Endothelial cell of umbilical vein (primary cell): ENCODE measurements at regions not wholly inside any gene's neighbourhood (a gene's known extent, or its start where the extent isn't known, plus 50 kb on each side); places are given as distances from the start of the nearest gene placed in this dataset.

Experiments
- BruUV-seq: library from RNA; stranded (reverse); fragments of 400-500 nt; replicated peaks from 2 replicates; lab custom pipeline; 2021; lab: Mats Ljungman, UMichigan
- CTCF ChIA-PET: fragments of 300-600, 350-600 bp; sonication (Branson Sonifier 250); formaldehyde crosslinking; loops from one replicate; lab custom pipeline; 2021; ENCODE audit warnings: antibody characterized with exemption, inconsistent platforms; lab: Charles Lee
- POLR2A ChIA-PET: fragments of 300-600, 350-600 bp; sonication (Branson Sonifier 250); formaldehyde crosslinking; loops from one replicate; lab custom pipeline; 2021; ENCODE audit warnings: antibody characterized with exemption, inconsistent platforms; lab: Charles Lee
- DNase-seq: peaks from one replicate; pipeline ENCODE4 v3.0.0-alpha.2; 2011; ENCODE audit warnings: low read depth, low spot score
- FAIRE-seq: peaks from 2 replicates; lab custom pipeline; 2011; peaks lifted over from hg19 to GRCh38; lab: Jason Lieb, UNC
- H2AFZ ChIP-seq: 2 replicates; pipeline ENCODE4 v1.6.0; 2012; ENCODE audit warnings: low read depth, low read length, control low read depth, inconsistent platforms
- H3K27ac ChIP-seq: 2 replicates; pipeline ENCODE4 v1.5.1; 2011; ENCODE audit warnings: low read depth, mild to moderate bottlenecking, control low read depth, low read length, moderate library complexity; ENCODE audit not compliant: insufficient read depth
- H3K27me3 ChIP-seq, 2 experiments: 2 replicates each; pipeline versions ENCODE4 v1.6.0 to v1.6.1; 2011; ENCODE audit warnings: low read length in 2 of 2, mixed read lengths in 1 of 2; ENCODE audit not compliant: control insufficient read depth in 2 of 2, insufficient read depth in 2 of 2
- H3K36me3 ChIP-seq, 2 experiments: 2 replicates in 1 of 2; 3 replicates in 1 of 2; pipeline ENCODE4 v1.5.1; 2011; ENCODE audit warnings: low read length in 2 of 2, mild to moderate bottlenecking in 1 of 2, moderate library complexity in 1 of 2; ENCODE audit not compliant: control insufficient read depth in 2 of 2, insufficient read depth in 2 of 2; ENCODE audit errors: extremely low read depth in 1 of 2
- H3K4me1 ChIP-seq: 3 replicates; pipeline ENCODE4 v1.5.1; 2011; ENCODE audit warnings: mild to moderate bottlenecking, low read length; ENCODE audit not compliant: control insufficient read depth, insufficient read depth; ENCODE audit errors: extremely low read depth
- H3K4me2 ChIP-seq: 2 replicates; pipeline ENCODE4 v1.6.1; 2011; ENCODE audit warnings: low read length, control low read depth, mixed read lengths; ENCODE audit not compliant: insufficient read depth
- H3K4me3 ChIP-seq, 3 experiments: fragments of 200-600 bp in 1 of 3; sonication (generic), shearing (Covaris generic) in 1 of 3; replicated peaks in 1 of 3; 2 replicates each; pipeline ENCODE4 v1.5.1; 2011 to 2016; ENCODE audit warnings: control low read depth in 3 of 3, low read length in 3 of 3, mild to moderate bottlenecking in 2 of 3, inconsistent platforms in 1 of 3, low read depth in 1 of 3, moderate library complexity in 1 of 3; ENCODE audit not compliant: insufficient read depth in 1 of 3
- H3K79me2 ChIP-seq: 2 replicates; pipeline ENCODE4 v1.6.0; 2012; ENCODE audit warnings: low read length, inconsistent platforms; ENCODE audit not compliant: control insufficient read depth, insufficient read depth
- H3K9ac ChIP-seq: replicated peaks from 2 replicates; pipeline ENCODE3; 2011; ENCODE audit warnings: low read length, control low read depth; ENCODE audit not compliant: insufficient read depth; ENCODE audit errors: extremely low read depth
- H3K9me1 ChIP-seq: replicated peaks from 3 replicates; pipeline ENCODE4 v1.6.0; 2011; ENCODE audit warnings: mild to moderate bottlenecking, low read length; ENCODE audit not compliant: control insufficient read depth, insufficient read depth; ENCODE audit errors: extremely low read depth
- H3K9me3 ChIP-seq: replicated peaks from 2 replicates; pipeline ENCODE4 v1.5.1; 2012; ENCODE audit warnings: low read length, inconsistent platforms; ENCODE audit not compliant: control insufficient read depth, insufficient read depth
- H4K20me1 ChIP-seq: replicated peaks from 2 replicates; pipeline ENCODE3; 2011; ENCODE audit warnings: mild to moderate bottlenecking, low read length; ENCODE audit not compliant: control insufficient read depth, insufficient read depth; ENCODE audit errors: extremely low read depth
- CTCF ChIP-seq, 2 donors: IDR thresholded peaks; 1 replicate in 1 of 2; 2 replicates in 1 of 2; pipeline ENCODE4 v1.5.1; 2011; ENCODE audit warnings: low read length in 2 of 2, mild to moderate bottlenecking in 2 of 2, moderate library complexity in 2 of 2, control low read depth in 1 of 2, inconsistent platforms in 1 of 2, low read depth in 1 of 2; ENCODE audit not compliant: insufficient read depth in 1 of 2; ENCODE audit errors: extremely low read depth in 1 of 2
- EZH2 ChIP-seq: IDR thresholded peaks from 2 replicates; pipeline ENCODE4 v1.6.1; 2012; ENCODE audit warnings: borderline replicate concordance, low read depth, mild to moderate bottlenecking, moderate library complexity, low read length, inconsistent platforms; ENCODE audit not compliant: severe bottlenecking
- FOS ChIP-seq: IDR thresholded peaks from 2 replicates; pipeline ENCODE4 v1.6.1; 2011; ENCODE audit warnings: mild to moderate bottlenecking, low read length, moderate library complexity, borderline replicate concordance; ENCODE audit not compliant: insufficient read depth
- GATA2 ChIP-seq: IDR thresholded peaks from 2 replicates; pipeline ENCODE4 v1.7.0; 2011; ENCODE audit warnings: low read depth, mild to moderate bottlenecking, moderate library complexity, mixed read lengths, low read length; ENCODE audit not compliant: insufficient read length, insufficient read depth
- JUN ChIP-seq: IDR thresholded peaks from 2 replicates; pipeline ENCODE4 v1.6.1; 2011; ENCODE audit warnings: borderline replicate concordance, low read depth; ENCODE audit not compliant: insufficient read length, insufficient read depth
- MAX ChIP-seq: IDR thresholded peaks from 2 replicates; pipeline ENCODE4 v1.6.1; 2011; ENCODE audit not compliant: insufficient read depth, insufficient read length
- MYC ChIP-seq: IDR thresholded peaks from one replicate; pipeline ENCODE4 v1.6.1; 2011; ENCODE audit warnings: mild to moderate bottlenecking, low read depth, low read length
- POLR2AphosphoS5 ChIP-seq: IDR thresholded peaks from 2 replicates; pipeline ENCODE4 v1.6.1; 2012; ENCODE audit warnings: low read depth, mild to moderate bottlenecking, control low read depth, low read length, moderate library complexity; ENCODE audit not compliant: insufficient read depth
- dilution Hi-C: fragments of 300-500 bp; cut with MboI; formaldehyde crosslinking; loops from one replicate; pipeline ENCODE4 v1.15.0; 2019; ENCODE audit warnings: low sequenced_read_pairs; ENCODE audit not compliant: extremely low pct_ligation_motif_present
- intact Hi-C: fragments of 100-400 bp; cut with micrococcal nuclease; formaldehyde crosslinking; loops from one replicate; pipeline ENCODE4 v1.10.0; 2022

GRCh38 chr2:71886241-71886640 lies 261.4 kb downstream of the CYP26B1 start:
- Histone ChIP-seq H4K20me1 (no peaks in the 10 kb centered on the region), H3K9ac (no peak overlapping the region), H3K9me3 (no peaks in the 10 kb centered on the region), H2AFZ (no peak overlapping the region), H3K4me3 (no peak overlapping the region), H3K27me3 (peaks cover 2 to 5% of the 10 kb centered on the region in 2 experiments), H3K27ac (no peak overlapping the region), H3K79me2 (no peaks in the 10 kb centered on the region), H3K36me3 (no peaks in the 10 kb centered on the region), H3K4me2 (no peak overlapping the region), H3K9me1 (no peaks in the 10 kb centered on the region), H3K4me1 (peaks cover 21% of the 10 kb centered on the region)
- intact Hi-C loops (no loop called here), dilution Hi-C loops (no loop called here)
- FAIRE-seq (no peak), DNase-seq (peak; percentile 21)
- TF ChIP-seq MYC: no peak
- peak; percentile 28 for TF ChIP-seq GATA2
- no TSS peak for BruUV-seq
- POLR2A ChIA-PET: no interaction called here
- CTCF ChIA-PET: no interaction called here

GRCh38 chr2:71884303-71885042 lies 263.2 kb downstream of the CYP26B1 start:
- H3K4me2 ChIP-seq: no peak overlapping the region

More at GRCh38 chr2:71884303-71885042, 263.2 kb downstream of the CYP26B1 start:
- H3K4me3 ChIP-seq: no peak overlapping the region
- DNase-seq: peak; percentile 76
- peaks cover 33% of the 10 kb centered on the region for H3K4me1 ChIP-seq
- dilution Hi-C loops (no loop called here), intact Hi-C loops (no loop called here)
- ChIA-PET POLR2A (no interaction called here), CTCF (interaction anchor here (0.6 to 1.4 kb wide), 3 partner anchors 10 to 1005 kb away, joined by 3 read pairs; no protein-coding TSS in a partner anchor)
- no peaks in the 10 kb centered on the region for H3K79me2 ChIP-seq
- FAIRE-seq: peak; percentile 93
- BruUV-seq: no TSS peak
- no peak overlapping the region for H3K27ac ChIP-seq
- H2AFZ ChIP-seq: no peak overlapping the region
- H3K9me3 ChIP-seq: no peaks in the 10 kb centered on the region
- TF ChIP-seq CTCF (IDR thresholded peaks at IDR 0.05; ENCODE audit: extremely low read depth in 1 of 2, insufficient read depth in 1 of 2, low read depth in 1 of 2, low read length in 2 of 2): no peak
- peak; percentile 52 for TF ChIP-seq JUN
- no peak for TF ChIP-seq MAX
- TF ChIP-seq FOS: peak; percentile 47
- TF ChIP-seq EZH2: no peak
- no peak for TF ChIP-seq MYC
- peak; percentile 31 for TF ChIP-seq POLR2AphosphoS5
- H3K9me1 ChIP-seq: no peaks in the 10 kb centered on the region
- no peaks in the 10 kb centered on the region for H3K27me3 ChIP-seq
- no peaks in the 10 kb centered on the region for H3K36me3 ChIP-seq
- H4K20me1 ChIP-seq: no peaks in the 10 kb centered on the region
- H3K9ac ChIP-seq: no peak overlapping the region
